ENCODE measurements at regions not wholly inside any gene's neighbourhood (a gene's known extent, or its start where the extent isn't known, plus 50 kb on each side); places are given as distances from the start of the nearest gene placed in this dataset.

GRCh38 chr4:13298655-13299054, 185.5 kb downstream of the RAB28 start (continued):
- TF ChIP-seq ASH2L (IDR thresholded peaks at IDR 0.05; ENCODE audit: low read length) (no peak), GTF2F1 (IDR thresholded peaks at IDR 0.05; ENCODE audit: borderline replicate concordance, low read depth, low read length) (no peak), TAF1 (IDR thresholded peaks at IDR 0.05; ENCODE audit: low read depth, low read length) (no peak), ZNF274 (IDR thresholded peaks at IDR 0.05; ENCODE audit: borderline replicate concordance, extremely low read depth, low read length) (no peak), E2F6 (IDR thresholded peaks at IDR 0.05) (no peak), CBX8 (IDR thresholded peaks at IDR 0.05; ENCODE audit: borderline replicate concordance, low read depth, low read length) (no peak), NRF1 (IDR thresholded peaks at IDR 0.05; ENCODE audit: low read depth, low read length) (no peak), SP2 (IDR thresholded peaks at IDR 0.05; ENCODE audit: low read length) (no peak), CHD1 (IDR thresholded peaks at IDR 0.05; ENCODE audit: low read depth, low read length) (no peak)
